Right forelimb (tissue), 1 donor: ENCODE measurements at regions not wholly inside any gene's neighbourhood (a gene's known extent, or its start where the extent isn't known, plus 50 kb on each side); places are given as distances from the start of the nearest gene placed in this dataset.

Experiments used
- DNase-seq: peaks from one replicate; pipeline ENCODE4 v3.0.0-alpha.2; 2018

DNA sequence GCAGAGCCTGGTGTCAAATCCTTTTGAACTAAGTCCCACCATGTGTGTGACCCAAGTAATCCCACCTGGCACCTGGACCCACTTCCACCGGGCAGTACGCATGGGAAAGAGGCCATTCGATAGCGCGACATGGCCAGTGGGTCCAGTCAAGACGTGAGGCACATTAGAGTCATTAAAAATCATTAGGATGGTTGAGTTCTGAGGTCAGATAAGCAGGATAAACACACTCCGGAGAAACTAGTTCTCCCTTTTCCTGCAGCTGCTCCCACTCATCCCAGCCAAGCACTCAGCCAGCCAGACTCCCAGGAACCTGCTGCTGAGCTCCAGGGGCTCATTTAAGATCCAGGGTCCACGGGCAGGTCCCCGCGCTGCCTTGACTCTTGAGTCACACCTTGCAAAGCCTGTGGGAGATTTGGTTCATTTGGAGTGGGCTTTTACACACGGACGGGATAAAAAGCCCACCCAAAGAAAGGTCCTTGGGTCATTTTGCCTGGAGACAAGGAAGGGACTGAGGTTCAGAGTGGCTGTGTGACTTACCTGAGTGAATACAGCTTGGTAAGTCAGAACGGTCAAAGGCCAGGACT, 313.9 kb downstream of the BCL11B start:
- no peak for DNase-seq

DNA sequence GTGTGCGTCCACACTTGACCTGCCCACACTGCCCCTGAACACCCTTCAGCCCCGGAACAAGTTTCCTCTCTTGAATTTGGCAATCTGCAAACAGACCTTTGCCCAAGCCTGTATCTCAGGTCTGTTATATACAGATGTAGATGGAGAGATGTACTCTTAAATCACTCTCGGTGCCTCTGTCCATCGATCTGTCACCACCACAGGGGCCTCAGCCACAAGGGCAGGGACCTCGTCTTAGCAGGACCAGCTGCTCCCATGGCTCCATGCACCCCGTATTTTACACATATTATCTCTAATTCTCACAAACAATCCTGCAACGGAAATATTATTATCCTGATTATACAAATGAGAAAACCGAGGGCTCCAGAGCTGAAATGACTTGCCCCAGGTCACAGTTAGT, 313.4 kb downstream of the BCL11B start:
- DNase-seq: no peak

DNA sequence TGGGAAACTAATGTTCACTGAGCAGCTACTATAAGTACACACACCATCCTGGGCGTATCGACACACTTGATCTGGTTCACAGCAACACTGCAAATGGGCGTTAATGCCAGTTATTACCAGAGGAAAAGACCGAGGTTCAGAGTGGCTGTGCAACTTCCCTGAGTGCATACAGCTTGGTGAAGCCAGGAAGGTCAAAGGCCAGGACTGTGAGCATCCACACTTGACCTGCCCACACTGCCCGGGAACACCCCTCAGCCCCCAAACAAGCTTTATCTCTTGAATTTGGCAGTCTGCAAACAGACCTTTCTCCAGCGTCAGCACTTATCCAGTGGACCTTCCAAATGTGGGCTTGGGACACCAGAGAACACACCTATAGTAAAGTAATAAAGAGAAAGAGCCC, 312.6 kb downstream of the BCL11B start:
- DNase-seq: no peak

DNA sequence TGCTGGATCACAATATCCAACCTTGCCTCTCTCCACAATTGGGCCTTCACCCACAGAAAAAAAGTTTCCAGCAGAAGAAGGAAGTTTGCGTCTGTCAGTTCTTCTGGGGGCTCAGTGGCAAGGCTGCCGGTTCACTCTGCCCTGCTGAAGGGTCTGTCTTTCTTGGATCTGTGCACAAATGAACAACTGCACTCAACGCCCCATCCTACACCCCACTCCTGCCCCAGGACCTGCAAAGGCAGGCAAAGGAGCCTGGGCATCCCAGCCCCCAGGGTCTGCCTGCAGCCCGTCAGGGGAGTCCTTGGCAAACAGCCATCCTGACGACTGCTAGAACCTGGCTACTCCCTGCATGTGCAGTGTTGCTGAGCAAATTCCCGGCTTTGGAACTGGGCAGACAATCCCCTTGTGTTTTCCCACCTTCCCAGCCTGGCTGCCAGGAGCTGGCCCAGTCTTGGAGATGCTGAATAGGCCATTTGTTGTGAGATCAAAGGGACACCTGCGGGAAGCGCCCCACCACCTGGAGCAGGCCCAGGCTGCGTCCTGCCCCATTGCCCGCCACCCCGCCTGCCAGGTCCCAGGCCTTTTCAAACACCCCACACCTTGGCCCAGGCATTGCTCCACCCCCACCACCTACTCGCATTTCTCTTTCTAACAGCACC, 311.9 kb downstream of the BCL11B start:
- DNase-seq: no peak

DNA sequence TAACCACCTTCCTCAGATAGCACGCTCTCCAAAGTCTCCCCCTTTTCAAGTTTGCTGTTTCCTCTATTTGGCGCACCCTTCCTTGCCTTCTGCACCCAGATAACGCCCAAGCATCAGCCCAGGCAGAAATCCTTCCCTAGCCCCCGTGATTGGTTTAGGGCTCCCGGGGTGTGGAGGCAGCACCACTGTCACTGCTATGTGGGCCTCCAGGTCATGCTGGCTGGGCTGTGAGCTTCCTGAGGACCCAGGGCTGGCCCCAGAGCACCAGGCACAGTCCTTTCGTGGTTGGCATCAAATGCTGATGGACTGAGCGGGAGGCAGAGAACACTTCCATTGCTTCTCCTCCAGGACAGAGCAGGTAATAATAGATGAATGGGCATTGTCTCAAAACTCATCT, 311.4 kb downstream of the BCL11B start:
- DNase-seq: no peak

DNA sequence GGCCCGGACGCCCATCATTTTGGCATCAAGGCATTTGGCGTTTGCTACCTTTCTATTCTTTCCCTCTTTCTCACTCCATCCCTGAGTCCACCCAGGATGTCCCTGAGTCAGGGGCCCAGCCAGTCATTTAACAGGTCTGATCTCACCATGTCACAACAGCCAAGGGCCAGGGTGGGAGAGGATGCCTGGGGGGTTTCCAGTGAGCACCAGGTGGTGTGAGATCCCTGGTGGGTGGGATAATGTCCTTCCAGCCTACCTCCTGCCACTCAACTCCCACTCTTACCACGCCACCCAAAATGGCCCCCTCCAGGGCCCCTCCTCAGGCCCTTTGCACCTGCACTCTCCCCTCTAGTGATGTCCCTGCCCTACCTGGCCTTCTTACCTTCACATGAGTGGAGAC, 310.8 kb downstream of the BCL11B start:
- DNase-seq: no peak

DNA sequence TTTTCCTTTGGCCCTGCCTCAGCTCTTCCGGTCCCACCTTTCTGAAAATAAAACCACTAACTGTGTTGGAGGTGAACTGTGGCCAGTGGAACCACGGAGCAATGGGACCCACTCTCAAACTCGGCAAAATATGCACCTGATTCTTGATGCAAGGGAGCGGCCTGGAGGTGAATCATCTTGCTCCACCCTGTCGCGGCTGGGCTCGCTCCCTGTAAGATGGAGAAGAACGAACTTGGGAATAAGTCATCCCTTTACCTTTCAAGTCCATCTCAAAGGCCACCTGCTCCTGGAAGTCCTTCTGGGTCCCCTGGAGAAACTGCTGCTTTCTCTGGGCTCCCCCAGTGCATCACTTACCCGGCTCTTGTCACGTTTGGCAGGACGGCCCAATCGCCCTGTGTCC, 309.9 kb downstream of the BCL11B start:
- DNase-seq: no peak

DNA sequence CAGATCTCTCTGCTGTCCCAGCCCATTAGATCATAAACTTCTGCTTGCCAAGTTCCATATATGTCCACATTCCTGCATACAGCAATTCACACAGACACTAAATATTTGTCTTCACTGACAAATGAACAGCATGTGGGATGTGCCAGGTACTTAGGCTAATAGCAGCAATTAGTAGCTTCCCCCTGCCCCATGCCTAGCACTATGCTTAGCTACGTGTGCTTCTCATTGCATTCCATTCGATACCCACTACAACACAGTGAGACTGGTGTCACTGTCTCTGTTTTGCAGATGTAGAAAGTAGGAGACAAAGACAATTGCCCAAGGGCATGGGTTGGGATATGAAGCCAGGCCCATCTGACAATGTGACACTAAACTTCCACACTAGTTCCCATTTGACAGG, 308.4 kb downstream of the BCL11B start:
- DNase-seq: no peak

DNA sequence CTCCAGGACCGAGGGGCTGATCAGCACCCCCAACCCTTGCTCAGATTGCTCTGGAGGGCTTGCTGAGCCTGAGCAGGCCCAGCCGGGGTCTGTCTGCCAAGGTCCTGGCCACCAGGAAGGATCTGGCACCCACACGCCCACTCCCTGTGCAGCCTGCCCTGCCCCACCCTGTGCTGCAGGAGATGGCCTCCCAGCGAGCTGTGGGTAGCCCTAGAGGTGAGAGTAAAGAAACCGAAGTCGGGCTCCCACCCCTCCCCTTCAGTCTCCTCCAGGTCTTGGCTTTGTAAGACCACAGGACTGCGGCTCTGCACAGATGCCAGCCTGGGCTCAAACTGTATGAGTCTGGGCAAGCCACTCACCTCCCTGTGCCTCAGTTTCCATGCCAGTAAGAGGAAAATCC, 307.8 kb downstream of the BCL11B start:
- DNase-seq: no peak

DNA sequence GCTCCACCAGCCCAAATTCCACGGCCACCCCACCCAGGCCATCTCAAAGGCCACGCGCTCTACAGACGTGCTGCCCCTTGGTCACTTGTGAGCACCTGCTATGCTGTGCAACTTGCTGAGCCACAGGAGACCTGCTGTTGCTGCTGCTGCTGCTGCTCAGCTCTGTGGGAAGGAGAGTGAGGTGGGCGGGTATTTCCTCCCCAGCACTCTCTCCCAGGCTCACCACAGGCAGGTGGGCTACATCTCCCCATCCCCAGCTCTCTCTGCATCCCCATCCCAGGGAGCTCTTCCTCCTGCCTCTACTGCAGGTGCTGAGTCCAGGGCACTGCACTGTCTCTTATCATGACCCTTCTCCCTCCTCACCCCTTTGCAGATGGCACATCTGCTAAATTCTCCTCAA, 306.9 kb downstream of the BCL11B start:
- DNase-seq: no peak

DNA sequence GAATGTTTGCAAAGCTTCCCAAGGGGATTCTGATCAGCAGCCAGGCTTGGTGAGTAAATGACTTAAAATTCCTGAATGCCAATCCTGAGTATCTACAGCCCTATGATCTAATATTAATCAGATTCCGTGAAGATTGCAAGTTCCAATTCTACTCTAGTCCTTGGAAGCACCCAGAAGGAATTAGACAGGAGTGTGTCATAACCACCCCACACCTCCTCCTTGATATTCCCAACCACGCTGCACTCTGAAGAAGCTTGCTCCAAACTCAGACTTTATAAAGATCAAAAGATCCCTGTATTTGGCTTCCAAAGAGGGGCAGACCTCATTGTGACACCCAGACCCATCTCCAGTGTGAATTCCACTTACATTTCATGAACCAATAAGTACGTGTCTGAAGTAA, 306.0 kb downstream of the BCL11B start:
- no peak for DNase-seq

DNA sequence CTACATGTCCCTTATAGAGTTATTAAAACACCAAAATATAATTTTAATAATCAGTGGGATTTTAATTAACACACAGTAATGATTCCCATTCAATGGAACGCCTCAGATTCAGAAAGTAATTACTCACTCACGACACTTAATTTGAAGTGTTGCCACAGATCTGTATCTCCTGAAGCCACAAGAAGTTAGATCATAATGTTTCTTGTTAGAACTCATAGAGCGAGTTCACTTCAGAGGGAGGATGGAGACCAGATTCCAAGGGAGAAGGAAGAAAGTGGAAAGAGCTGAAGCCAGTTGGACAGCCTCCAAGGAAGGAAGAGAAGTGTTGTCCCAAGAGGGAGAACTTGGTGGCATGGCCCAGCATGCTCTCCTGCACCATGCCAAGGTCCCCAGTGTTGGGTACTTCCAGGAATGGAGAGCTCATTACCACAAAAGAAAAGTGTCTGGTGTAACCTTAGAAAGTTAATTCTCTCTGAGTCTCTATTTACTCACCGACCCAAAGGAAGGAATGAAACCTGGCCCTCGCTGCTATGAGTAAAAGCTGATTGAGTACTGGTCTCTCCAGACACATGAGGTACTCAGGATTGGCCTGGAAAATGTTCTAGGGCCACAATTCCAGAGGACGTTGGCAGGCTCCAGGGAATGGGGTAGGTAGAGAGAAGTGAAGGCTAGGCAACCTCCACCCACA, 305.4 kb downstream of the BCL11B start:
- no peak for DNase-seq

DNA sequence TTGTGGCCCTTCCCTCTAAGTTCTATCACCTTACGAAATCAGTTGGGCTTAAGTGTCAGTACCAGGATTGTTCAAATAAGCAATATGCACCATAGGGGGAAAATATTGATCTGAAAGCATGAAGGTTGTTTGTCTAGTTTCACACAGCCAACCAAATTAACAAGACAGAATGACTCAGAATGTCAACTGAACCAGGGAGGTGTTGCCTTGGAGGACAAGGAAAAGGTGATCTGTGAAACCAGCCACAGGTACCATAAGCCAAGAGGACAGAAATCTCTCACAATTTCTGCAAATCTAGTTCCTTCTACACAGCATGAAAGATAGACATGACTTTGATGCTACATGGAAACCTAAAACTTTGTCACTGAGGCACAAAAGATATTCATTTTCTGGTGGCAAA, 297.9 kb downstream of the BCL11B start:
- no peak for DNase-seq

DNA sequence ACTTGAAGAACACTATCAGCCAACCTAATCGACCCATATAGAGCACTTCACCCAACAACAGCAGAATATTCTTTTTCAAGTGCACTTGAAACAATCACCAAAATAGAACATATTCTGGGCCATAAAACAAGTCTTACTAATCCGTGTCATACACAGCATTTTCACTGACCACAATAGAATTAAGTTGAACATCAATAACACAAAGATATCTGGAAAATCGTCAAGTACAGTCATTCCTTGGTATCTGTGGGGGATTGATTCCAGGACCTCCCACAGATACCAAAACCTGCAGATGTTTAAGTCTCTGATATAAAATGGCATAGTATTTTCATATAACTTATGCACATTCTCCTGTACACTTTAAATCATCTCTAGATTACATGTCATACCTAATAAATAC, 295.7 kb downstream of the BCL11B start:
- no peak for DNase-seq

DNA sequence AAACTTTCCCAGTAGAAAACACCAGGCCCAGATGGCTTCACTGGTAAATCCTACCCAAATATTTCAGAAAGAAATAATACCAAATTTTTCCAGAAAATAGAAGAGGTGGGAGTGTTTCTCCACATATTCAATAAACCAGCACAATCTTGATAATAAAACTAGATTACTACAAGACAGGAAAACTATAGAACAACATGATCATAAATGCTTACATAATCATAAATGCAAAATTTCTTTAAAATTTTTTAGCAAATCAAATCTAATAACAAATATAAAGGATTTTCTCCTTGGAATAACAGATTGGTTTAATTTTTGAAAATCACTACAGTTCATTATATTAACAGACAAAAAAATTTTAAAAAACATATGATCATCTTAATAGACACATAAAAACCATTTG, 294.5 kb downstream of the BCL11B start:
- no peak for DNase-seq

DNA sequence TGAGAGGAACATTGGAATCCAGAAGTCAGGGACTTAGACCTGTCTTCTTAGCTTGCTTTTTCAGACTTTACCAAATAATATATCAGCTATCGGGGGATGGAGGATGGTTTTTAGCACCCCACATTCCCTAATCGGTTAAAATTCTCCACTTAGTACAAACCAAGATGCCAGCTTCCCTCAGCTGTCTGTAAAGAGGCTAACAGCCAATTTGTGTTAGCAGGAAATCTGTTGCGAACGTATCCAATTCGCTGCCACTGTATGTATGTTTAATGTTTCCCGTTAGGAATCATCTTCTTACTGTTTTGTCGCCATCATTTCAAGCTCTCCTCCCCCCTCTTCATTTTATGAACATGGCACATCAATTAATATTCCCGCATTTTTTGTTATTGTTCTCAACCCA, 289.0 kb downstream of the BCL11B start:
- DNase-seq: no peak

DNA sequence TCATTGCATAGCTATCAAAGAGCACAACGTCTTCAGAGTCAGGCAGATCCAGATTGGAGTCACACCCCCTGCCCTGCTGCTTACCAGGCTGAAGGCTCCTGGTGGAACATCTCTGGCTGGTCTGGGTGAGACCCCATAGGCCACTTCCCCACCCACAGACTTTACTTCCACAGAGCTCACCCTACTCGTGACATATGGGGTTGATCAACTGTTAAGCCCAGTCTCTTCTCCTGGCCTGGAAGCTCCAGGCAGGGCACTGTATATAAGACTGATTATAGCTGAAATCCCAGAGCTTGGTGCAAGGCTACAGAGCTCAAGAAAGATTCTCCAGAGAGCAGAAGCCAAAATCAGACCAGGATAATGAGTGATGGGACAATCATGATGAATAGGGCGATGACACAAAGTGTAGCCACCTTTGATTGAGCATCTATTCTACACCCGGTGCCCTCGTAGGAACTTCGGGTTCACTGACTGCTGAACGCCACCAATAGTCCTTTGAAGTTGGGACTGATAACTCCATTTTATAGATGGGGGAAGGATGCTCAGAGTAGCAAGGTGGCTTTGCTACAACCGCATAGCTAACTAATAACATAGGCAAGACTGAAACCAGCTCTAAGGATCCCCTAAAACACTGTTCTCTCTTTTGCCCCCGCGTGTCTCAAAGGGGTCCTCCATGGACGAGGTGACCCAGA, 287.8 kb downstream of the BCL11B start:
- DNase-seq: no peak

DNA sequence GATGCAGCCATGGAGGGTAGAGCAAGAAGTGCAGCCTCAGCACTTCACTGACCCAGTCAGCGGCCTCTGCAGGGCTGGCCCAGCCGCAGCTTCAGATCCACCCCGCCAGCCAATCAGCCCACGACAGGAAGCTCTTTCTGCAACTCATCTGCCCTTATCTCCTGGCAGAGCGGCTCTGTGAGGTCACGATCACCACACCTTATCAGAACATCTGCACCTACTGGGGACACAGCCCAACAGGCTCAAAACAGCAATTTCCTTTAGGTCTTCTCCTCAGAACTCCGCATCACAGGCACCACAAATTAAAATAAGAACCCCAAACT, 287.3 kb downstream of the BCL11B start:
- DNase-seq: no peak

DNA sequence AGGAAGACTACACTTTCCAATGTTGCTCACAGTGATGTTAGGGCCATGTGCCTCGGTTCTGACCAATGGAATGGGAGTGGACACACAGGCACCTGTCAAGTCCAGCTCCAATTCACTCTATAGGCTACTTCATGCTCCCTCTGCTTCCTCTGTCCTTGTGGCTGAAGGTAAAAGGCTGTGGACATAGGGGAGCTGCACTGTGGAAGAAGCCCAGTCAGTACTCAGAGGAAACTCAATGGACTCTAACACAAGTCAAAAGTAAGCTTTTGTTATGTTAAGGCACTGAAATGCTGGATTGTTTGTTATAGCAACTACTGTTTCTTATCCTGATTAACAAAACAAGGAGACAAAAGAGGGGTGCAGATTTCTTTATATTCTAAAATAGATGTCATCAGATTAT, 278.2 kb downstream of the BCL11B start:
- DNase-seq: no peak

DNA sequence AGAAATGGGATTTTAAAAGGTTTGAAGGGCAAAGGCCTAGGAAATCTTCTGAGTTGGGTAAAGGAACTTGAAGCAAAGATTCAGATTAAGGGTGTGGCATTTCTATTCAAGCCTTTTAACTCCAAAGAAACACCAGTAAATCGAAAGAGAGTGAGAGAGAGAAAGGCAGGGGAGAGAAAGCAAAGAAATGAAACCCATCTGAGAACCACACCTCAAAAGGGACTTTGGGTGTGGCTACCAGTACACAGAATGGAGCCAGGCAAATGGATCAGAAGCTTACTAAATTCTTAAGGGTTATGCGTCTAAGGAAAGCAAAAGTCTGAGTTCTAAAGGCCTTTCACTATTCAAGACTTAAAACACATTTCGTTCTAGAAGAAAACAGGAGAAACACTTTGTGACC, 277.4 kb downstream of the BCL11B start:
- no peak for DNase-seq

DNA sequence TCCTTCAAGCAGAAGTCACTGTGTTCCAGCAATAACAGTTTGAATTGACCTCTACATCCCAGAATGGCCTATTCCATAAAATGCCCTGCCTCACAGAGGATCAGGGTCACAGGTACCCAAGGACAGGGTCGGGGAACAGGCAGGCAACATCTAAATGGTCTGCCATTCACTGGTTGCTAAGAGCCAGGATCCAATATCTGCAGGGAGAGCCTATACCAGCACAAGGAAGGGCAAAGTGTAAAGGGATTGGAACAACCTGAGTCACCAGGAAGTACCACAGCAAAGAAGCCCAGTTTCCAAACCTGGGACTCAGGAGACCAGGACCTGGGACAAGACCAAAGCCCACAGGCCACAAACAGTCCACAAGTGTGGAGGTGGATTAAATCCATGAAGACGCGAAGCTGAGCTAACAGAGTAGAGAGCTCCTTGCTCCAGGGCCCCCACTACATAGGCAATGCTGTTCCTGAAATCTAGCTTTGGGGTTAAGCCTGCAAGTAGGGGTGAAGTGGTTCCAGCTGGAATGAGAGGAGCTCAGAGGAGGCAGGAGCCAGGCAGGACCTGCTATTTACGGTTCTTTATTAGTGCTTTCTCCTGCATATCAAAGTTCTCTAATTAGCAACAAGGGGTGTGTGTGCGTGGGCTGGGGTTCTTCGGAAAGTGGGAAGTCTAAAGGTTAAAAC, 274.3 kb downstream of the BCL11B start:
- DNase-seq: no peak

DNA sequence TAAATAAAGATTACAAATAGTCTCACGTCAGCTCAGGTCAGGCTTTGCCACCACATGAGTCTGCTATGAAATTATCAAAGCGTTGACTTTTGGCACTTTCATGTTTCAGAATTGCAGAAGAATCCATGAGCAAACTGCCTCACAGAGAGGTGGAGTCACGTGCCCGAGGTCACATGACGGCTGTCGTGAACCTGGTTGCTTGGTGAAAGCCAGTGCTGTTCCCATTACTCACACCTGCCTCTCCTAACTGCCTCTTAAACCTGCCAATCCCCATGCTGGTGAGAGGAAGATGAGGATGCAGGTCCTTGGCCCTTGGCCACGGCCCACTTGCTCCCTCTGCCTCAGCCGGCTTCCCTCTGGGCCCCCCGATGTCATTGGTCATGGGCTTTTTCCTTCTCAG, 272.7 kb downstream of the BCL11B start:
- no peak for DNase-seq

DNA sequence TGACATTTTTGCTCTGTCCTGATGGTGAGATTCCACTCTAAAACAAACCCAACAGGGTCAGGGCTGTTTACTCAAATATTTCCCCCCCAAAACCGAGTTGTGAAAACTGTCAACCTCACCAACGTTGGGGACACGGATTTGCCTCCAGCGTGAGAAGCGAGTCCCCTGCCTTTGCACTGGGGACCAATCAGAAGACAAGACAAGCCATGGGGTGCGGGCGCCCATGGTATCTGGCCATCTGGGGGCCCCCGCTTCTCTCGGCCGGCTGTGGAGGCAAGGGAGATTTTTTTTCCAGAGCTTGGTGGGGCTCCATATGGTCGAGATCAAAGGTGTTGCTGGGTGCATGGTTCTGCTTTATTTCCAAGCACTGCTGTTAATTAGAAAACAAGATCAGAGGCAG, 272.1 kb downstream of the BCL11B start:
- DNase-seq: no peak

DNA sequence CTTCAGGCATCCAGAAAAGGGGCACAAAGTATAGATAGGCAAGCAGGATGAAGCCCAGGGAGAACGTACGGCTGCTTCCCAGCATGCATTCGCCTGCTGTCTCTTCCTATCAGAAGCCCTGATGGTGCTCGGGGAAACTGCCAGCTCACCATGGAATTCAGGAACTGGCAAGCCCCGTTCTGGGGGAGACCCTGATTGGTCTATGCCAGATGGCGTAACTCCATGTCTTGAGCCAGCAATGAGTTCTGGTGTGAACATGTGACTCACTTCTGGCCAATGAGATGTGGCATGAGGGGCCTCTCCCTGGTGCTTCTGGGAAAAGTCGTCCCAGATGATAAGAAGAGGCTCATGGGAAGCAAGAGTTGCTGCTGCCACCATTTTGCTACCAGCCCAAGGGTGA, 270.8 kb downstream of the BCL11B start:
- DNase-seq: no peak
